ENCODE measurements at regions not wholly inside any gene's neighbourhood (a gene's known extent, or its start where the extent isn't known, plus 50 kb on each side); places are given as distances from the start of the nearest gene placed in this dataset.

GRCh38 chr16:16917191-16917785 is 538.3 kb downstream of the NPIPA7 start:
- no peaks in the 10 kb centered on the region for H3K79me2 ChIP-seq (ENCODE audit: insufficient read depth, low read length)
- DNase-seq (no peak), ATAC-seq (ENCODE audit: insufficient read depth, low read depth) (no peak)
- TF ChIP-seq EZH2 (IDR thresholded peaks at IDR 0.05; ENCODE audit: borderline replicate concordance, low read depth, low read length, severe bottlenecking) = no peak
- H3K4me1 ChIP-seq (ENCODE audit: insufficient read depth, low read length) = no peaks in the 10 kb centered on the region
- H3K4me2 ChIP-seq (ENCODE audit: insufficient read depth, low read length) = no peak overlapping the region
- H3K9ac ChIP-seq (ENCODE audit: low read depth, low read length) = no peak overlapping the region
- H3K9me3 ChIP-seq (ENCODE audit: insufficient read depth, low read length, severe bottlenecking) = no peaks in the 10 kb centered on the region
- no peaks in the 10 kb centered on the region for H3K27me3 ChIP-seq (ENCODE audit: insufficient read depth, low read length, poor library complexity)
- H3K4me3 ChIP-seq (ENCODE audit: low read depth in 1 of 2, low read length in 2 of 2) = no peak overlapping the region
- no peaks in the 10 kb centered on the region for H4K20me1 ChIP-seq (ENCODE audit: insufficient read depth, low read length)
- H2AFZ ChIP-seq (ENCODE audit: low read depth, low read length) = no peak overlapping the region
- H3K36me3 ChIP-seq (ENCODE audit: insufficient read depth, low read length) = no peaks in the 10 kb centered on the region
- H3K27ac ChIP-seq (ENCODE audit: low read length) = no peak overlapping the region

- no peak overlapping the region for H3K9ac ChIP-seq (ENCODE audit: low read depth, low read length)
- no peaks in the 10 kb centered on the region for H3K79me2 ChIP-seq (ENCODE audit: insufficient read depth, low read length)
- TF ChIP-seq EZH2 (IDR thresholded peaks at IDR 0.05; ENCODE audit: borderline replicate concordance, low read depth, low read length, severe bottlenecking) = no peak
- no peaks in the 10 kb centered on the region for H3K36me3 ChIP-seq (ENCODE audit: insufficient read depth, low read length)
- H3K27me3 ChIP-seq (ENCODE audit: insufficient read depth, low read length, poor library complexity) = no peaks in the 10 kb centered on the region
- H3K9me3 ChIP-seq (ENCODE audit: insufficient read depth, low read length, severe bottlenecking) = no peaks in the 10 kb centered on the region
- DNase-seq (no peak), ATAC-seq (ENCODE audit: insufficient read depth, low read depth) (no peak)
- no peaks in the 10 kb centered on the region for H3K4me1 ChIP-seq (ENCODE audit: insufficient read depth, low read length)
- no peak overlapping the region for H3K4me2 ChIP-seq (ENCODE audit: insufficient read depth, low read length)
- no peak overlapping the region for H3K27ac ChIP-seq (ENCODE audit: low read length)
- no peak overlapping the region for H2AFZ ChIP-seq (ENCODE audit: low read depth, low read length)
- H3K4me3 ChIP-seq (ENCODE audit: low read depth in 1 of 2, low read length in 2 of 2) = no peak overlapping the region
- H4K20me1 ChIP-seq (ENCODE audit: insufficient read depth, low read length) = no peaks in the 10 kb centered on the region
Observed at GRCh38 chr16:16923479-16923878, 544.5 kb downstream of the NPIPA7 start.

DNA sequence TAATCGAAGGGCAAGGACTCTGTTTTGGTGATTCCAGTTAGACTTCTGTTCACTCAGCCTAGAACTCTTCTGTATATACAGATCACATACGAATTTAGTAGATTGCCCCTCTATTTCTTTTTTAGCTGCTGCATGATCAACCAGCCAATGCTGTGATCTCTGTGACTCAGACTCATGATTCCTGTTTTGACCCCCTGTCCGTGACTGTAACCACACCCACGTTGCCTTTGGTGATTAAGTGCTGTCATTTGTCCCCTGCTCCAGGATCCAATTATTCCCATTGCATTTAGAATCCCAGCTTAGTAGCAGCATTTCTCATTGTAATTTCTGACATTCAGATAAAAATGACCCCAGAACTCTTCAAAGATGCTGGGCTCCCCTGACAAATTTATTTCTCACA is 545.7 kb downstream of the NPIPA7 start:
- Histone ChIP-seq H3K9ac (ENCODE audit: low read depth, low read length) (no peak overlapping the region), H3K27ac (ENCODE audit: low read length) (no peak overlapping the region), H3K79me2 (ENCODE audit: insufficient read depth, low read length) (no peaks in the 10 kb centered on the region), H3K36me3 (ENCODE audit: insufficient read depth, low read length) (no peaks in the 10 kb centered on the region), H2AFZ (ENCODE audit: low read depth, low read length) (no peak overlapping the region), H3K9me3 (ENCODE audit: insufficient read depth, low read length, severe bottlenecking) (no peaks in the 10 kb centered on the region), H4K20me1 (ENCODE audit: insufficient read depth, low read length) (no peaks in the 10 kb centered on the region), H3K27me3 (ENCODE audit: insufficient read depth, low read length, poor library complexity) (no peaks in the 10 kb centered on the region), H3K4me1 (ENCODE audit: insufficient read depth, low read length) (no peaks in the 10 kb centered on the region), H3K4me2 (ENCODE audit: insufficient read depth, low read length) (no peak overlapping the region), H3K4me3 (ENCODE audit: low read depth in 1 of 2, low read length in 2 of 2) (no peak overlapping the region)
- ATAC-seq (ENCODE audit: insufficient read depth, low read depth) (no peak), DNase-seq (no peak)
- no peak for TF ChIP-seq EZH2 (IDR thresholded peaks at IDR 0.05; ENCODE audit: borderline replicate concordance, low read depth, low read length, severe bottlenecking)
- no peak for TF ChIP-seq CTCF (IDR thresholded peaks at IDR 0.05; ENCODE audit: borderline replicate concordance, extremely low read depth, low read length, poor library complexity, severe bottlenecking)

DNA sequence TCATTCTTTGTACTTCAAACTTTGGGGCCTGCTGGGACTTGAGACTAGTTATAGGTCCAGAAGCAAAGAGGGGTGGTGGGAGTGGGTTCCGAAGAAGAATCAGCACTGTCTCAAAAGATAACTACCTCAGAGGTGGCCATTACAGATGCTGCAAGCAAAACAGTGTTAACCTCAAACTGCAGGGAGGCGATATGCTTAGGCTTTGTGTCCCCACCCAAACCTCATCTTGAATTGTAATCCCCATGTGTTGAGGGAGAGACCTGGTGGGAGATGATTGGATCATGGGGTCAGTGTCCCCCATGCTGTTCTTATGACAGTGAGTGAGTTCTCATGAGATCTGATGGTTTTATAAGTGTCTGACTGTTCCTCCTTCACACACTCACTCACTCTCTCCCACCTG is 545.3 kb downstream of the XYLT1 start:
- Histone ChIP-seq H3K4me1 (ENCODE audit: insufficient read depth, low read length) (no peaks in the 10 kb centered on the region), H3K27me3 (ENCODE audit: insufficient read depth, low read length, poor library complexity) (no peaks in the 10 kb centered on the region), H4K20me1 (ENCODE audit: insufficient read depth, low read length) (no peaks in the 10 kb centered on the region), H3K9me3 (ENCODE audit: insufficient read depth, low read length, severe bottlenecking) (no peaks in the 10 kb centered on the region), H3K79me2 (ENCODE audit: insufficient read depth, low read length) (no peaks in the 10 kb centered on the region), H3K4me3 (ENCODE audit: low read depth in 1 of 2, low read length in 2 of 2) (no peak overlapping the region), H3K36me3 (ENCODE audit: insufficient read depth, low read length) (no peaks in the 10 kb centered on the region), H3K4me2 (ENCODE audit: insufficient read depth, low read length) (no peak overlapping the region), H2AFZ (ENCODE audit: low read depth, low read length) (no peak overlapping the region), H3K9ac (ENCODE audit: low read depth, low read length) (no peak overlapping the region), H3K27ac (ENCODE audit: low read length) (no peak overlapping the region)
- no peak for DNase-seq
- no peak for ATAC-seq (ENCODE audit: insufficient read depth, low read depth)
- TF ChIP-seq CTCF (IDR thresholded peaks at IDR 0.05; ENCODE audit: borderline replicate concordance, extremely low read depth, low read length, poor library complexity, severe bottlenecking) = no peak
- TF ChIP-seq EZH2 (IDR thresholded peaks at IDR 0.05; ENCODE audit: borderline replicate concordance, low read depth, low read length, severe bottlenecking) = no peak

Data from DND-41 (cell line).